HepG2 (cell line): ENCODE measurements at regions not wholly inside any gene's neighbourhood (a gene's known extent, or its start where the extent isn't known, plus 50 kb on each side); places are given as distances from the start of the nearest gene placed in this dataset.

Source experiments
- ATAC-seq: fragments of 200-7000 bp; cut with Tn5 transposase; 3 replicates; pipeline ENCODE4 v1.9.1; 2020; ENCODE audit warnings: mild to moderate bottlenecking, moderate library complexity
- BruUV-seq: library from RNA; stranded (reverse); fragments of 400-500 nt; replicated peaks from 2 replicates; lab custom pipeline; 2021; lab: Mats Ljungman, UMichigan
- CTCF ChIA-PET: fragments of 300-600 bp; formaldehyde crosslinking; extraction: SDS; loops from one replicate; lab custom pipeline; 2021; ENCODE audit warnings: low total read pairs, inconsistent platforms, low intra/inter-chr PET ratio; lab: Yijun Ruan, JAX
- POLR2A ChIA-PET: fragments of 350-600 bp; sonication (Branson Sonifier 250); formaldehyde crosslinking; loops from one replicate; lab custom pipeline; 2020; ENCODE audit warnings: antibody characterized with exemption, inconsistent platforms; lab: Yijun Ruan, JAX
- DNase-seq: peaks from one replicate; pipeline ENCODE4 v3.0.0-alpha.2; 2015; ENCODE audit warnings: low spot score
- FAIRE-seq: peaks from 3 replicates; lab custom pipeline; 2011; peaks lifted over from hg19 to GRCh38; lab: Jason Lieb, UNC
- H2AFZ ChIP-seq: one replicate; pipeline ENCODE4 v1.6.1; 2011; ENCODE audit warnings: low read length, inconsistent platforms
- H3K27ac ChIP-seq: fragments of 300-600 bp; 3 replicates; pipeline ENCODE4 v1.8.0; 2011; ENCODE audit warnings: mixed run types, mild to moderate bottlenecking, mixed read lengths, low read length, inconsistent platforms; ENCODE audit not compliant: insufficient read depth; ENCODE audit errors: extremely low read length
- H3K27me3 ChIP-seq, 2 experiments: fragments of 200-600 bp in 1 of 2; 2 replicates in 1 of 2; 3 replicates in 1 of 2; pipeline versions ENCODE4 v1.6.0 to v1.8.0; 2011; ENCODE audit warnings: low read length in 2 of 2, mild to moderate bottlenecking in 2 of 2, moderate library complexity in 2 of 2, inconsistent platforms in 1 of 2; ENCODE audit not compliant: insufficient read depth in 2 of 2, control insufficient read depth in 1 of 2
- H3K36me3 ChIP-seq, 2 experiments: fragments of 200-600 bp in 1 of 2; replicated peaks in 1 of 2; 2 replicates in 1 of 2; 3 replicates in 1 of 2; pipeline versions ENCODE4 v1.5.1 to v1.8.0; 2011; ENCODE audit warnings: low read length in 2 of 2, inconsistent platforms in 1 of 2; ENCODE audit not compliant: insufficient read depth in 2 of 2, control insufficient read depth in 1 of 2
- H3K4me1 ChIP-seq: 2 replicates; pipeline ENCODE4 v1.5.1; 2012; ENCODE audit warnings: low read length, inconsistent platforms; ENCODE audit not compliant: insufficient read depth
- H3K4me2 ChIP-seq: 2 replicates; pipeline ENCODE4 v1.6.0; 2011; ENCODE audit warnings: low read depth, low read length, inconsistent platforms
- H3K4me3 ChIP-seq, 3 experiments: fragments of 200-600 bp in 1 of 3; sonication (generic), shearing (Covaris generic) in 1 of 3; replicated peaks in 1 of 3; 2 replicates each; pipeline ENCODE4 v1.5.1; 2011 to 2016; ENCODE audit warnings: low read length in 3 of 3, inconsistent platforms in 2 of 3, low read depth in 2 of 3, mild to moderate bottlenecking in 2 of 3, control low read depth in 1 of 3, mixed read lengths in 1 of 3; ENCODE audit not compliant: insufficient read depth in 1 of 3
- H3K79me2 ChIP-seq: one replicate; pipeline ENCODE4 v1.6.1; 2011; ENCODE audit warnings: low read length, inconsistent platforms; ENCODE audit not compliant: insufficient read depth
- H3K9ac ChIP-seq: 2 replicates; pipeline ENCODE4 v1.6.0; 2011; ENCODE audit warnings: mild to moderate bottlenecking, low read depth, low read length, inconsistent platforms; ENCODE audit not compliant: insufficient read depth
- H3K9me3 ChIP-seq: 2 replicates; pipeline ENCODE4 v1.5.1; 2012; ENCODE audit warnings: mild to moderate bottlenecking, low read length
- H4K20me1 ChIP-seq: 2 replicates; pipeline ENCODE4 v1.6.0; 2011; ENCODE audit warnings: inconsistent platforms, mild to moderate bottlenecking, low read length, moderate library complexity; ENCODE audit not compliant: insufficient read depth
- DNMT3B ChIP-seq: conservative IDR thresholded peaks from 2 replicates; pipeline ENCODE4 v1.6.1; 2016; ENCODE audit warnings: missing biosample characterization, control low read depth
- FIP1L1 ChIP-seq: fragments of 200-400 bp; formaldehyde crosslinking; IDR thresholded peaks from 2 replicates; pipeline ENCODE4 v1.6.1; 2018; ENCODE audit warnings: low read depth, mild to moderate bottlenecking, low read length, moderate library complexity, borderline replicate concordance; ENCODE audit not compliant: insufficient read depth
- RARA ChIP-seq: IDR thresholded peaks from 2 replicates; pipeline ENCODE4 v1.6.1; 2016; ENCODE audit warnings: missing genetic modification reagents, missing compliant biosample characterization
- RXRB ChIP-seq: IDR thresholded peaks from 2 replicates; pipeline ENCODE4 v1.6.1; 2016; ENCODE audit warnings: borderline replicate concordance, missing genetic modification reagents, missing compliant biosample characterization
- TFAP4 ChIP-seq: sonication (generic); IDR thresholded peaks from 2 replicates; pipeline ENCODE4 v1.6.1; 2016; ENCODE audit warnings: low read depth, borderline replicate concordance
- ZBTB34 ChIP-seq: sonication (generic); formaldehyde crosslinking; IDR thresholded peaks from 2 replicates; pipeline ENCODE4 v1.8.0; 2022; ENCODE audit warnings: mild to moderate bottlenecking, missing genetic modification reagents
- ZFY ChIP-seq: sonication (generic); formaldehyde crosslinking; IDR thresholded peaks from 2 replicates; pipeline ENCODE4 v1.4.0; 2020; ENCODE audit warnings: missing genetic modification reagents
- WGBS: methylation state at CpG from one replicate; pipeline ENCODE4 v1.1.6; 2017; ENCODE audit warnings: low lambda C conversion rate; 5-methylcytosine and 5-hydroxymethylcytosine counted together
- in situ Hi-C: cut with HindIII; loops from 2 replicates; pipeline ENCODE4 v1.10.0; 2017; ENCODE audit warnings: low pct_unique_long_range_greater_than_20kb; ENCODE audit not compliant: extremely low pct_ligation_motif_present
- intact Hi-C: fragments of 100-400 bp; cut with micrococcal nuclease; formaldehyde crosslinking; loops from one replicate; pipeline ENCODE4 v1.10.0; 2022; ENCODE audit not compliant: unreplicated experiment
- TF ChIP-seq, protein P1 (sequence below): sonication (generic); formaldehyde crosslinking; IDR thresholded peaks from 2 replicates; pipeline ENCODE4 v1.8.0; 2022; ENCODE audit warnings: mild to moderate bottlenecking, missing genetic modification reagents, borderline replicate concordance

- no peak for FAIRE-seq
Measured at GRCh38 chr11:92022499-92022898, 202.1 kb upstream of the FAT3 start.

More at GRCh38 chr11:92022499-92022898, 202.1 kb upstream of the FAT3 start:
- Histone ChIP-seq H3K9me3 (peaks cover 46% of the 10 kb centered on the region), H2AFZ (no peak overlapping the region), H3K4me3 (no peak overlapping the region), H3K9ac (no peak overlapping the region), H3K4me1 (no peaks in the 10 kb centered on the region), H3K27ac (no peak overlapping the region), H3K79me2 (no peaks in the 10 kb centered on the region), H4K20me1 (no peaks in the 10 kb centered on the region), H3K27me3 (no peaks in the 10 kb centered on the region), H3K36me3 (no peaks in the 10 kb centered on the region), H3K4me2 (no peak overlapping the region)
- CTCF ChIA-PET, result no interaction called here
- POLR2A ChIA-PET, result no interaction called here
- no peak for DNase-seq
- TF ChIP-seq DNMT3B (CRISPR knock-in tag) (no peak), ZBTB34 (CRISPR knock-in tag) (no peak), TFAP4 (no peak), ZFY (no peak), RARA (CRISPR knock-in tag) (no peak), FIP1L1 (no peak), RXRB (CRISPR knock-in tag) (no peak)
- TF ChIP-seq, protein P1, sequence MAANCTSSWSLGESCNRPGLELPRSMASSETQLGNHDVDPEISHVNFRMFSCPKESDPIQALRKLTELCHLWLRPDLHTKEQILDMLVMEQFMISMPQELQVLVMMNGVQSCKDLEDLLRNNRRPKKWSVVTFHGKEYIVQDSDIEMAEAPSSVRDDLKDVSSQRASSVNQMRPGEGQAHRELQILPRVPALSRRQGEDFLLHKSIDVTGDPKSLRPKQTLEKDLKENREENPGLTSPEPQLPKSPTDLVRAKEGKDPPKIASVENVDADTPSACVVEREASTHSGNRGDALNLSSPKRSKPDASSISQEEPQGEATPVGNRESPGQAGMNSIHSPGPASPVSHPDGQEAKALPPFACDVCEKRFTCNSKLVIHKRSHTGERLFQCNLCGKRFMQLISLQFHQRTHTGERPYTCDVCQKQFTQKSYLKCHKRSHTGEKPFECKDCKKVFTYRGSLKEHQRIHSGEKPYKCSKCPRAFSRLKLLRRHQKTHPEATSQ (CRISPR knock-in tag), result no peak
- in situ Hi-C loops (no loop called here), intact Hi-C loops (no loop called here)
- no peak for ATAC-seq
- 18% methylated on average over 2 of the region's 2 CpGs for WGBS
- BruUV-seq, result no TSS peak
